UCSD-AML1 (cell line): ENCODE measurements at regions not wholly inside any gene's neighbourhood (a gene's known extent, or its start where the extent isn't known, plus 50 kb on each side); places are given as distances from the start of the nearest gene placed in this dataset.

Source experiments
- DNase-seq: peaks from one replicate; lab custom pipeline; 2025; ENCODE audit not compliant: unreplicated experiment; lab: John Stamatoyannopoulos, UW

DNA sequence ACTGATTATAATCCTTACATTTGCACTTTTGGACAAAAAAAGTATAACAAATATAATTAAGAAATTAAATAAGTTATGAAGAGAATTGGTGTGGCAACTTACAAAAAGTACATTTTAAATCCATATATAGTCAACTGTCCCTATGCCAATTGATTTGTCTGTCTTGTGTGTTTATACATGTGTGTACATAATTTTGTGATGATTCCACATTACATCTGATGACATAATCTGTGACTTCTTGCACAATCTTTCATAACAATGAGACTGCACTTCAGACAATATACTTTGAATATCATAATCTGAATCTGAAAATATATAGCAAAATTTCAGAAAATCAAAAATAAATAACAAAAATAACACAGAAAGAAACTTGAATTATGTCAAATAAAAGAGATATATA lies 953.4 kb downstream of the FAT4 start:
- DNase-seq = no peak

DNA sequence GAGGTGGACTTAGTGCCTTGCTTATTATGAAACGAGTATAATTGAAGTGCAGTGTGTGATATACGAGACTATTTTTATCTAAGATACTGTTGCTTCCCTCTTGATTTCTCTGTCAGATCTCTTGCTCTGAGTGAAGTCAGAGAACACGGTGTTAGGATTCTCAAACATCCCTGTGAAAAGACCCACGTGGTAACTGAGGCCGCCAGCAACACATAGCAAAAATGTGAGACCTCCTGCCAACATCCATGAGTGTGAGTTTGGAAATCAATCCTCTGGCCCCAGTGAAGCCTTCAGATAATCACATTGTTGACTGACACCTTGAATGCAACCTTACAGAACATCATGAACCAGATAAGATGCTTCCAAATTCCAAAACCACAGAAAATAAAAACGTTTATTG lies 954.4 kb downstream of the FAT4 start:
- no peak for DNase-seq

DNA sequence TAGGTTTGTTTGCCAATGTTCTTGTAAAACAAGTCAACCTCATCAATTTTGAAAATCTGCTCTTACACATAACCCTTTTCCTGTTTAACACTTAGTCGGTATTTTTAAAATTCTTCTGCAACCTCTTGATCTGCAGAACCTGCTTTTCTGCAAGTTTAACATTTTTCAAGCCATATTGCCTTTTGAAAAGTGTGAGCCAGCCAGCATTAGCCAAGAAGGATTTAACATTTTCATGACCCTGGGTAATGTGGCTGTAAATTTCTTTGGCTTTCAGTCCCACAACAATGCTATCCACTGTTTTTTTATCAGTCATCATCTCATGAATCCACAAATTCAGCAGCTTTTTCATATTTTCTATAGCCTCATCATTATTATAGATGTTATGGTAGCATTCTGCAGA lies 956.5 kb downstream of the FAT4 start:
- no peak for DNase-seq

DNA sequence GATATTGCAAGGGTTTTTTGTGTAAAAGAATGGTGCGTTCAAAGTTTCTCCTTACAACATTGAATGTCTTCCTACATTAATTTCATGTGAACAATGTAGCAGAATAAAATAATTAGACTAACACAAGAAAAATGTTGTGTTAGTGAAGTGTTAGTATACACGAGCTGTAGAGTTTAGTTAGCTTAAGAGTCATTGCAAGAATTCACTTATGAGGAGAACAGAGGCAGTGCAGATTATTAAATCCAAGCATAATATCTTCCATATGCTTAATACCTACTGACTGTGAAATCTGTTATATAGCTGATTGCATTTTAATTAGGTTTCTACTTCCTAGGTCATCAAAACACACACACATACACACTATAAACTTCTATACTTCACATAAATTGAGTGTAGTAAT lies 959.0 kb downstream of the FAT4 start:
- no peak for DNase-seq

DNA sequence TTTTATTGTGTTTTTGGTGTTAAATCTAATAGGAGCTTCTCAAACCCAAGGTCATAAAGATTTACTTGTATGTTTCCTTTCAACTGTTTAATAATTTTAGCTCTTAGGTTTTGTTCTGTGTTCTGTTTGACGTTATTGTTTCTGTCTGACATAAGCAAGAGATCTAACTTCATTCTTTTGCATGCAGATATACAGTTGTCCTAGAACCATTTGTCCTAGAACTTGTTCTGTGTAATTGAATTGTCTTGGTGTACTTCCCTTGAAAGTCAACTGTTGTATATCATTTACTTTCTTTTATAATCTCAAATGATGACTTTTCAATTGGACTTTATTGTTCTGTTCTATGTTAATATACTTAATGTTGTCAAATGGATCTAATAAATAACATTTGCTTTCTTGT lies 977.1 kb downstream of the FAT4 start:
- DNase-seq = no peak

DNA sequence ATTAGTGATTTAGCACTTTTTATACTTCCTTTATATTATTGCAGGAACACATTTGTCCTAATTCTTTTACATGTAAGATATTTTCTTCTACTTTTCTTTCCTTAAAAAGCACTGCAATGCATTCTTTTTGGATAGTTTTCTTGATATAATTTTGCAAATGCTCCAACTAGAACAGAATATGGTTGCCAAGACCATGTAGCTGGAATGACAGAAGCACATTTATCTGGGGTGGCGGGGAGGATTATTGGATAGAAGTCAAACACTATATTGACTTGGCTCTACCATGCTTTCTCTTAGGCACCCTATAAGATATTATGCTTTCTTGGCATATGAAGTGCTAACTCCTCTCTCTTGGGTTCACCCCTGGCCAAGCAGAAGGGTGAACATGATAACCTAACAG lies 983.5 kb downstream of the FAT4 start:
- DNase-seq = no peak

DNA sequence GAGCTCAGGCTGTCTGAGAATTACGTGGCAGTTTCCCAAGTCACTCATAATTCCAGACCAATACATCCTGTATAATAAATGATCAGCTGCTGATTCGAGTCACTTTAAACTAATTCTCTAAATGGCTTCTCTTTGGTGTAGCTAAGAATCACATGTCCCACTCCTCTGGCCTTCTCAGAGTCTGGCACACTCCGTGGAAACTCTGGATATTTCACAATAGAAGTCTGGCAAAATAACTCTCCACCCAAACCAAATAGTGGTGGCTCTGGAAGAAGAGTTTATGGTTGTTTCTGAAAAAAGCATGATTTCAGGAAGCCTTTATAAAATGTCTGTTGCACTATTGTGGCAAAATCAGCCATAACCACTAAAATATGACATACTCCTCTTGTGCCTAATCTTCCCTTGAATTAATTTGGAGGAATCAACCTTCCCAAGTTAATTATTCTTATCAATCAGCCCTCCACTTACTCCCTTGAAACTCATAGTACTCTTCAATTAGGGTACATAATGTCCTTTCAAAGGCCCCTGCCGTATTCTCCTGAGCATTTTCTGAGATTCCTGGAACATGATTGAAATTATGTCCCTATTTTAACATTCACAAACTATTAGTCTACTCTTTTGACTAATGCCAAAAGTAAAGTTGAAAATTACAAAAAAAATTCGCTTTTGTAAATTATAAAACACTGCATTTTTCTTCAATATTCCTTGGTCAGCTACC lies 991.6 kb downstream of the FAT4 start:
- DNase-seq = no peak

DNA sequence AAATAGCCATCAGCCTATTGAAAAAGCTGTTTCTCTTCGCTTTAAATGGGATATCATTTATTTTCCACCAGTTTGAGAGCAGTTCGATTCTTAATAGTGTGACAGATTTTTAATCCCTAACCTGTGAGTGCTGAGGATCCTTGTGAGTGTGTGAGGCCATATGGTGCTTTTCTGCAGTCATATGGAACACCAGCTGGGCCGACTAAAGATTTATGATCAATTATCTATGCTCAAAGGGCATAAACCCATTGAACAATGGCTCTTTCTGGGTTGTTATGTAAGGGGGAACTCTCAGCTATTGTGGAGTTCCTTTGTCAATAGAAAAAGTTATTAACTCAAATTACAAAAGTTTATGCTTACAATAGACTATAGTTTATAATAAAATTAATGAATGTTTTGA lies 1003.6 kb downstream of the FAT4 start:
- DNase-seq = no peak

DNA sequence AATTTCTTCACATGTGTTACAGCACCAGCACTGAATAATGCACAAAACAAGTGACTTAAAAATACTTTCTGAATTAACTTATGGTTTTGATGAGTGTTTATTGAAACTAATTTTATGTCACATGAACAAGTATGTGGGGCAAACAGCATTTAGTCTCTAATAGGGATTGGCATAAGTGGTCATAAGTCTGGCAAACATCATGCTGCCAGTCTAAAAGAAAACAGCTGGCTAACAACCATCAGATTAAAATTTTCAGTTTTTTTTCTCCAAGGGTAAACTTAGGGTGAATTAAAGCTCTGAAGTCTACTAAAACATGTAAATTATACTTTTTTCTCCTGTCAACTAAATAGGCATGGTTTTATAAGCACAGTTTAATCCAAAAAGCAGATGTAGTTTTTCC lies 1014.2 kb downstream of the FAT4 start:
- no peak for DNase-seq

DNA sequence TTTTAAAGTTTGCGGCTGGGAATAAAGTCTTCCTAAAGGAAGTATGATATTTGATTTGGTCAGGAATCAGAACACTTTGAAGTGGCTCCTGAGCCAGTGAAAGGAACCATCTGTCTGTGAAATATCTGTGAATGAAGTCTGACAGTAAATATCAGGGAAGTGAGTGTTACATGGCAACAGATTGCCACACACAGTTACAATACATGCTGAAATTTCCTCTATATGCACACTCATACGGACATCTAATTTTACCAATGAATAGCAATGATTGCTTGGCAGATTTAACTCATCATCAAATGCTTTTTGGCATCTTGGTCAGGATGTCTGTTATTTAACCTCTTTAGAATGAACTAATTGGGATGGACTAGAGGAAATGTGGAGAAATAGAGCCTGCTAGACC lies 1023.8 kb downstream of the FAT4 start:
- no peak for DNase-seq

DNA sequence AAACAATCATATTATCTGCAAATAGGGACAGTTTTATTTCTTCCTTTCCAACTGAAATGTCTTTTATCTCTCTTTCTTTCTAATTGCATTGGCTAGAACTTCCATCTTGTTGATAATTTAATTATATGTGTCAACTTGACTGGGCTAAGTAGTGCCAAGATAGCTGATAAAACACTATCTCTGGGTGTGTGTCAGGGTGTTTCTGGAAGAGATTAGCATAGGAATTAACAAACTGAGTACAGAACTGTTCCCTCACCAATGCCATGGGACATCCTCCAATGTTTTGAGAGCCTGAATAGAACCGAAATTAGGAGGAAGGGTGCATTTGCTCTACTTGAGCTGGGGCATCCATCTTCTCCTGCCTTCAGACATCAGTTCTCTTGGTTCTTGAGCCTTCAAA lies 1027.2 kb downstream of the FAT4 start:
- no peak for DNase-seq

DNA sequence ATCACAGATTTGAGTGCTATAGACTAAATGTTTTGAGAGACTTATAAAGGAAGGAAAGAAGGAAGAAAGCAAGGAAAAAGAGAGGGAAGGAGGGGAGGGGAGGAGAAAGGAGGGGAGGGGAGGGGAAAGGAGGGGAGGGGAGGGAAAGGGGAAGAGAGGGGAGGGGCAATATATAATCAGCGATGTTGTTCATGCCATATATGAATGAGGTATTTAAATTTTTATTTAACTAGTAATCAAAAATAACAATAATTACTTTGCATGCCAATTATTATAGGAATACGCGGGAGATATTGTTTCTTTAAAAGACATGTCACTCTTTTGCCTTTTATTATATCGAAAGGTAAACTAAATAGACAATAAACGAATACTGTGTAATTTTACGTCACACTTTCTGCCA lies 1029.7 kb downstream of the FAT4 start:
- no peak for DNase-seq

DNA sequence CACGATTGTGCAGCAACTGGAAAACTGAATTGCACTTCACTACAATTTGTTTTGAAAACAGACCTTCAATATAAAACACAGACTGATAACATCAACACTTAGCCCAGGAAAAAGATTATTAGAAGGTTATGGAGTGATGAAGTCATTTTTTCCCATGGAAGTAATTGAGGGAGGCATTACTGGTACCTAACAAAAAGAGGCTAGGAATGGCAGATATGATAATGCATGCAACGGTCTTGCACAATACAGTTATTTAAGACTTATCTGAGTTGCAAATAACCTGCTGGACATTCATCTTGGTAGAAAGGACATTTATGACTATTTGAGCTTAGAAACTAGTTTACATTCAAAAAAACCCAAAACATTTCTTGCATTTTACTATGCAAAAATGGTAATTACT lies 1031.9 kb downstream of the FAT4 start:
- no peak for DNase-seq

DNA sequence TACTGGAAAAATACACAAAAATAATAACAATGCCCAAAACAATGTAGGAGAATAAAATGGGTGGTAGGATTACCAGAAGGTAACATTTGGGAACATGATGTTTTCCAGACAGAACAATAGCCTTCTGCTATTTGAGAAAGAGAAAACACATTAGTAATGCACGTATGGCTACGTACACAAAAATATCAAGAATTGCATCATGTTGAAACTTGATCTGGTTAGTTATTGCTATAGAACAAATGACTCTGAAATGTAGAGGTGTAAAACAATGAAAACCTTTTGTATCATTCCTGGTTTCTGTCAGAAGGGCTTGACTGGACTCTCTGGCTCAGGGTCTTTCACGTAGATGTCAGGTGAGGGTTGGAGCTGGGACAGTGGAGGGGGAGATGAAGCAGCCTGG lies 1040.0 kb downstream of the FAT4 start:
- no peak for DNase-seq

DNA sequence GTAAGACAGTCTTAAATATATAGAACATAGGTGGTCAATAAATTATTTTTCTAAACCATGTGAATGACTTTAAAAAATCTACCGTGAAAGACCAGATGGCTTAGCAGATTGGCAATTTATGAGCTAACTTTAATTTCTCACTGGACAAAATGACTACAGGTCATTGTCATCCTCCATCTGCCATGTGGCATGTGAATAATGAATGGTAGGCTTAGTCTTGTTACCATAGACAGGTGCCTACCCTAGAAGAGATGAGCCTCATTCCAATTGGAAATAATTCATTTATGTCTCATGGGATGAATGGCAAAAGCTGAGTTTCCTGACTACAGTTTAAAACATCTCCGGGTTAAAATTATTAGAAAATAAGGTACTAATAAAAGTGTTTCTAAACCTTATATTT lies 1043.3 kb downstream of the FAT4 start:
- DNase-seq = no peak

DNA sequence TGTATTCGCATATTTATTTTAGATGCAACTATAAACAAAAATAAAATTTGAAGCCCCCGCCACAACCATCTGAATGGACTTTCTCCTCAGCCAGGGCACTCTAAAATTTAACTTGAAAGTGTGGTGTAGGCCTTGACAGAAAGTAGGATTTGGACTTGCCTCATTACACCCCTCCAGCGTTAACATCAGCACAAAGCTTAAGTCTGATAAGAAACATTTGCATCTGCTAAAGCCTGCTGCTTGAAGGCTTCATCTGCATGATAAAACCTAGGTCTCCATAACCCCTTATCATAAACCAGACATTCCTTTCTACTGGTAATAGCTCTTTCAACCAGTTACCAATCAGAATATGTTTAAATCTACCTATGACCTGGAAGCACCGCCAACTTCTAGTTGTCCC lies 1046.5 kb downstream of the FAT4 start:
- DNase-seq = no peak

DNA sequence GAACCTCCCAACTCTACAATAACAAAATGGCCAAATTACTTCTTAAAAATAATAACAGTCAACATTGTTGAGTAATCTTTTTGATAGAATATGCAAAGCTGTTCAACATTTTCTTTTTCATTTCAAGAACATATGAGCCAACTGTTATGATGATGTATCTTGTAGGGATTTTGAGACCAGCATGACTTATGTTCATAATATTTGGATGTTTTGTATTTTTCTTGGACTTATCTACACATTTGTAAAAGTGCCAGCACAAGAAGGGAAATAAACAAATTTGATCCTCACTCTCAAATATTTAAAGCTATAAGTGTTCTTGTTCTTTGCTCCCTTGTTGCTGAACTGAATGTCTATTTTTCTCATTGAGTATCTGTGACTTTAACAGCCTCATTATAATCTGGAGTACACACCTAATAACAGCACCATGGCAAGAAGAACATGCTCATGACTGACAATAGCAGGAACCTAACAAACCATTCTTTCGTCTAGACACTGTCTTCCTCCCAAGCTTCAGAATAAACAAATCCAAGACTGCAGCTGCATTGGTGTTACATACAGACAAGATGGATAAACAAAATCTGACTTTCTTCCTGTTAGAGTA lies 1049.7 kb downstream of the FAT4 start:
- no peak for DNase-seq

DNA sequence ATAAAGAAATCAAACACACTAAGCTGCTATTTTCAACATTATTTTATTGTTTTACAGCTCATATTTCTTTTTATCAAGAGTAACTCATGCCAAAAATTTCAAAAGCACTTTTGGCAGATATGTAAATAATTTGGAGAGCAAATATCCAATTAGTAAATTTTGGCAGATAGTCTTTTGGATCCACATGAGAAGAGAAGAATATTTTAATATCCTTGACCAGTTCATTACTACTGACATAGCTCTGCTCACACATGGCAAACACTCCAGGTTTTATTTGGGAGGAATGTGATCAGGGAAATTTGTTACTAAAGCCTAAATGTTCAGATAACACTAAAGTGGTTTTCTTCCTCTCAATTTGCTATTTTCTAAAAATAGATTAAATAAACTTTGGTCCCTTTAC lies 1054.3 kb downstream of the FAT4 start:
- DNase-seq = no peak

DNA sequence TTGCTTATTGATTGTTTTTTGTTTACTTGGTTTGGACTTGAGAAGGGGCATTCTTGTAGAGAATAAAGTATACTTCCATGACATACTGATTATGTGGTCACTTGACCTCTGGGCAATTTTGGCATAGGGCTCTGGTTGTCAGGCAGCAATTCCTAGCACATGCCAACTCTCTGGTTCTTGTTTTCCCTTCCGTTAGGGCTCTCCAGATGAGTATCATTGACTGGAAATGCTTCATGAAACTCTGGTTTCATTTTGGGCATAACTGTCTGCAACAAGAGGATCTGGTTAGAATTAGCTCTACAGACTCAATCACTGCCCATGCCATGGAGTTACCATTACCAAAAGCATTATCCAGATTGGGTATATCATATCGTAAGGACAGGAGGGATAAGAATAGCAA lies 1057.9 kb downstream of the FAT4 start:
- DNase-seq = no peak

DNA sequence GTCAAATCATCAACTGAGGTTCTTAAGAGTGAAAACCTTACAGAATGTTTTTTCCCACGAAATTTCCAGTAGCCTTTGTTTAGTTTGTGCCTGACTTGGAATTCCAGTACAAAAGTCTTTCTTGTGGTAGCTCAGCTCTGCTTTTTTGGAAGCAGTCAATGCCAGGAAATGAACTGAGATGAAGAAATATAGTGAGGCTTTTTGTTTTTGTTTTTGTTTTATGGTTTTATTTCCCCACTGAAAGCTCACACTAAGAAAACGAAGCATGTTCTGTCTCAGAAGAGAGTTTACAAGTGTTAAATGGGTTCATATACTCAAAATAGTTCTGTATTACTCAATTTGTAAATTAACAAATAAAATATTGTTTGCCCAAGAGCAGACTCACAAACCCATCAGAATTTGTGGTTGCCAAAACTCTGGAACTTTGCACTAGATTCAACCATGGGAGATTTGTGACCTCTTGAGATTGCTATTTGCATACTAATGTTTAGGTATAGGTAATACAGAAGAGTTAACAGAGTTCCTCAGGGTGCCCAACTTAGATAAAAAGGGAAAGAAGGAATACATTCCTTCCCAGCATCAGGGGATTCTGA lies 1060.8 kb downstream of the FAT4 start:
- no peak for DNase-seq

DNA sequence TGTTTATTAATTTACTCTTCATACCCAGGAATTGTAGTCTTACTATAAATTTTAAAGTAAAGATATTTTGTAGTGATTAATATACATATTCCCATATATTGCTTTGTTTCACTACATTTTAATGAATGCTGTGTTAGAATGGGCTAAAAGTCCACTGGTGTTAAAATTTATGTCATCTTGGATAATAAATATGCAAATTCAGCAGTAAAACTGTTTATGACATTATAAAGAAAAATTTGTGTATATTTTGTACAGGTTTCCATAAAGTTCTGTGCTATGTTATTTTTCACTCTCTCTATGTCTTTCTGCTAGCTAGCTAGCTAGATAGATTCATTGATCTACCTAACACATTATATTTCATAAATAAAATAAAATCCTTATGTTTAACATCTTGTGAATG lies 1071.2 kb downstream of the FAT4 start:
- DNase-seq = no peak

DNA sequence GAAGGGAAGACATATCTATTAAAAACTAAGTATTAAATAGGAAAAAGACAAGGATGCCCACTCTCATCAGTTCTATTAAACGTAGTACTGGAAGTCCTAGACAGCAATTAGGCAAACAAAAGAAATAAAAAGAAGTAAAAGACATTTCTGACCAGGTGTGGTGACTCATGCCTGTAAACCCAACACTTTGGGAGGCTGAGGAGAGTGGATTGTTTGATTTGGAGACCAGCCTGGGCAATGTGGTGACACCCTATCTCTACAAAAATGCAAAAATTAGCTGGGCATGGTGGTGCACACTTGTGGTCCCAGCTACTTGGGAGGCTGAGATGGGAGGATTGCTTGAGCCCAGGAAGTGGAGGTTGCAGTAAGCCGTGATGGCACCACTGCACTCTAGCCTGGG lies 1071.8 kb downstream of the FAT4 start:
- no peak for DNase-seq

DNA sequence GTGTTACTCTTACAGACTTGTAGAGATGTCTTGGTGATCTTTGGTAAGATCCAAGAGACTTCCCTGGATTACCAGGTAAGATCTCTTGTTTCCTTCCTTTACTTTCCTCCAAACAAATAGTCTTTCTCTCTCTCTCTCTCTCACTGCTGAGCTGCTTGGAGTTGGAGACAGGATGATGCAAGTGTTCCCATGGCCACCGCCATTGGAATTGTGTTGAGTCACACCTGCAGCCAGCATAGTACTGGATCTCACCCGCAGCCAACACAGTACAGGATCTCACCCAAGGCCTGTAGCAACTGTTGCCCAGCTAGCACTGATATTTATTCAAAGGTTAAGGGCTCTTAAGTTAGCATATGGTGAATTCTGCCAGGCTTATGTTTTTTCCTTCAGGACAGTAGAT lies 1080.9 kb downstream of the FAT4 start:
- no peak for DNase-seq
